ENCODE measurements at regions not wholly inside any gene's neighbourhood (a gene's known extent, or its start where the extent isn't known, plus 50 kb on each side); places are given as distances from the start of the nearest gene placed in this dataset.

- DNase-seq = no peak
Measured at GRCh38 chr2:100627330-100628300, 64.8 kb downstream of the PDCL3 start.

GRCh38 chr2:100628506-100628905 is 65.7 kb downstream of the PDCL3 start:
- no peak for DNase-seq

- no peak for DNase-seq
Measured at GRCh38 chr2:100629309-100629708, 66.5 kb downstream of the PDCL3 start.

- no peak for DNase-seq
Measured at GRCh38 chr2:100630473-100630977, 67.7 kb downstream of the PDCL3 start.

GRCh38 chr2:100632037-100632436 is 69.2 kb downstream of the PDCL3 start:
- DNase-seq = no peak

- no peak for DNase-seq
Measured at GRCh38 chr2:100632759-100633158, 70.0 kb downstream of the PDCL3 start.

- no peak for DNase-seq
Measured at GRCh38 chr2:100639588-100640390, 77.0 kb downstream of the PDCL3 start.

- no peak for DNase-seq
Measured at GRCh38 chr2:100640431-100641124, 77.8 kb downstream of the PDCL3 start.

- DNase-seq = no peak
Measured at GRCh38 chr2:100641125-100641435, 78.3 kb downstream of the PDCL3 start.

GRCh38 chr2:100642425-100642824 is 79.6 kb downstream of the PDCL3 start:
- no peak for DNase-seq

- no peak for DNase-seq
Measured at GRCh38 chr2:100643467-100643866, 80.7 kb downstream of the PDCL3 start.

- DNase-seq = no peak
Measured at GRCh38 chr2:100643906-100644501, 81.2 kb downstream of the PDCL3 start.

- DNase-seq = no peak
Measured at GRCh38 chr2:100645695-100646429, 83.1 kb downstream of the PDCL3 start.

GRCh38 chr2:100647709-100648108 is 84.9 kb downstream of the PDCL3 start:
- no peak for DNase-seq

- DNase-seq = no peak
Measured at GRCh38 chr2:100650151-100650550, 87.4 kb downstream of the PDCL3 start.

GRCh38 chr2:100653449-100654035 is 90.7 kb downstream of the PDCL3 start:
- no peak for DNase-seq

GRCh38 chr2:100654611-100655010 is 91.8 kb downstream of the PDCL3 start:
- DNase-seq = no peak

GRCh38 chr2:100655446-100655845 is 92.7 kb downstream of the PDCL3 start:
- no peak for DNase-seq

GRCh38 chr2:100655936-100656534 is 93.2 kb downstream of the PDCL3 start:
- no peak for DNase-seq

GRCh38 chr2:100658017-100658416 is 95.2 kb downstream of the PDCL3 start:
- no peak for DNase-seq

All from fibroblast of skin of scalp (primary cell).